Spleen (tissue), 11 donors: ENCODE measurements at regions not wholly inside any gene's neighbourhood (a gene's known extent, or its start where the extent isn't known, plus 50 kb on each side); places are given as distances from the start of the nearest gene placed in this dataset.

Source experiments
- DNase-seq: peaks from one replicate; pipeline ENCODE4 v3.0.0-alpha.2; 2020
- H3K27ac ChIP-seq, 8 donors: fragments of 200-600 bp; sonication (generic) in 7 of 8; 1 replicate in 4 of 8; 2 replicates in 4 of 8; pipeline versions ENCODE4 v1.5.0 to v1.8.0; 2016 to 2021; ENCODE audit warnings: inconsistent platforms in 4 of 8, mild to moderate bottlenecking in 4 of 8, moderate library complexity in 1 of 8
- H3K27me3 ChIP-seq, 7 donors: fragments of 200-600 bp; sonication (generic) in 6 of 7; replicated peaks in 1 of 7; 1 replicate in 4 of 7; 2 replicates in 3 of 7; pipeline versions ENCODE4 v1.5.0 to v1.8.0; 2016 to 2021; ENCODE audit warnings: inconsistent platforms in 3 of 7, mild to moderate bottlenecking in 1 of 7
- H3K36me3 ChIP-seq, 6 donors: fragments of 200-600 bp; sonication (generic) in 5 of 6; 1 replicate in 4 of 6; 2 replicates in 2 of 6; pipeline versions ENCODE4 v1.5.0 to v1.8.0; 2016 to 2021; ENCODE audit warnings: inconsistent platforms in 2 of 6
- H3K4me1 ChIP-seq, 6 donors: fragments of 200-600 bp; sonication (generic) in 5 of 6; 1 replicate in 3 of 6; 2 replicates in 3 of 6; pipeline versions ENCODE4 v1.5.0 to v1.8.0; 2016 to 2021; ENCODE audit warnings: inconsistent platforms in 3 of 6
- H3K4me3 ChIP-seq, 8 donors: fragments of 200-600 bp; sonication (generic) in 7 of 8; 1 replicate in 4 of 8; 2 replicates in 4 of 8; pipeline versions ENCODE4 v1.5.0 to v1.8.0; 2016 to 2021; ENCODE audit warnings: inconsistent platforms in 4 of 8, mild to moderate bottlenecking in 4 of 8, moderate library complexity in 2 of 8
- H3K9me3 ChIP-seq, 8 donors: fragments of 200-600 bp; sonication (generic) in 7 of 8; 1 replicate in 4 of 8; 2 replicates in 4 of 8; pipeline versions ENCODE4 v1.5.0 to v1.8.0; 2016 to 2021; ENCODE audit warnings: inconsistent platforms in 4 of 8
- POLR2A ChIP-seq, 3 donors: fragments of 450-650 bp; IDR thresholded peaks; one replicate each; pipeline ENCODE4 v1.5.1; 2017; ENCODE audit warnings: antibody characterized with exemption in 3 of 3, mild to moderate bottlenecking in 1 of 3
- POLR2AphosphoS5 ChIP-seq, 3 donors: sonication (generic); formaldehyde crosslinking; IDR thresholded peaks; one replicate each; pipeline ENCODE4 v1.5.1; 2017; ENCODE audit warnings: antibody characterized with exemption in 3 of 3
- WGBS, 5 donors: extraction: QIAGEN DNeasy Blood & Tissue Kit in 3 of 5; methylation state at CpG; one replicate each; pipeline versions ENCODE4 v1.1.5 to v1.1.7; 2013 to 2018; 5-methylcytosine and 5-hydroxymethylcytosine counted together
- intact Hi-C: fragments of 100-400 bp; cut with DNase I; formaldehyde crosslinking; loops from one replicate; pipeline ENCODE4 v1.15.0; 2023; ENCODE audit warnings: low total_unique reads
- TF ChIP-seq, protein P1 (sequence below), 11 experiments: fragments of 200-600 bp in 7 of 11; fragments of 450-650 bp in 4 of 11; sonication (generic) in 4 of 11; IDR thresholded peaks in 8 of 11; conservative IDR thresholded peaks in 3 of 11; 1 replicate in 7 of 11; 2 replicates in 4 of 11; pipeline versions ENCODE4 v1.4.0 to v1.8.0; 2016 to 2021; ENCODE audit warnings: antibody characterized with exemption in 11 of 11, inconsistent platforms in 4 of 11, mild to moderate bottlenecking in 1 of 11
- donor health status: healthy with polysubstance abuse.
- donor health status: DM: no; HTN: no; CAD: no; lungs with moderate emphysema.
- donor health status: DM: no; HTN: no; CAD: no.
- donor health status: Bipolar disorder and iron deficiency.
- donor health status: healthy.
- donor health status: DM: no; HTN: no; CAD: no.
- donor health status: DM: yes; HTN: yes; CAD: no.

DNA sequence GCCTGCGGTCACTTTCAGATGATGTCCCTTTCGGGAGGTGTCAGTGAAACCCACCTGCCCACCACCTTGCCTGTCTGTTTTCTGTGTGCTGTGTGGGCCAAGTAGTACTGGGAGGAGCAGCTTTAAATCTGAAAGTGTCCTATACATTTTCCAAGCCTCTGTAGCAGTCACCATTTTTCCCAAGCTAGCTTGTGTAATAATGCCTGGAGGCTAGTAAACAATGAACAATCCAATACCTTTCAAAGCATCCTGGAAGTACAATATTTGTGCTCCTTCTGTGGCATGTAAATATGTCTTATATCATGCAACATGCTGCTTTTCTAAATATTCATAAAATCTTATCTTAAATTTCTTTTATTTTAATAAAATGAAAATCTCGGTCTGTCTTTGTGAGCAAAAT is 111.6 kb upstream of the C1GALT1C1 start:
- no peaks in the 10 kb centered on the region for H3K36me3 ChIP-seq
- TF ChIP-seq, protein P1, sequence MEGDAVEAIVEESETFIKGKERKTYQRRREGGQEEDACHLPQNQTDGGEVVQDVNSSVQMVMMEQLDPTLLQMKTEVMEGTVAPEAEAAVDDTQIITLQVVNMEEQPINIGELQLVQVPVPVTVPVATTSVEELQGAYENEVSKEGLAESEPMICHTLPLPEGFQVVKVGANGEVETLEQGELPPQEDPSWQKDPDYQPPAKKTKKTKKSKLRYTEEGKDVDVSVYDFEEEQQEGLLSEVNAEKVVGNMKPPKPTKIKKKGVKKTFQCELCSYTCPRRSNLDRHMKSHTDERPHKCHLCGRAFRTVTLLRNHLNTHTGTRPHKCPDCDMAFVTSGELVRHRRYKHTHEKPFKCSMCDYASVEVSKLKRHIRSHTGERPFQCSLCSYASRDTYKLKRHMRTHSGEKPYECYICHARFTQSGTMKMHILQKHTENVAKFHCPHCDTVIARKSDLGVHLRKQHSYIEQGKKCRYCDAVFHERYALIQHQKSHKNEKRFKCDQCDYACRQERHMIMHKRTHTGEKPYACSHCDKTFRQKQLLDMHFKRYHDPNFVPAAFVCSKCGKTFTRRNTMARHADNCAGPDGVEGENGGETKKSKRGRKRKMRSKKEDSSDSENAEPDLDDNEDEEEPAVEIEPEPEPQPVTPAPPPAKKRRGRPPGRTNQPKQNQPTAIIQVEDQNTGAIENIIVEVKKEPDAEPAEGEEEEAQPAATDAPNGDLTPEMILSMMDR (IDR thresholded peaks at IDR 0.05 in 8 of 11, conservative IDR thresholded peaks at IDR 0.05 in 3 of 11) = no peak
- TF ChIP-seq POLR2A (IDR thresholded peaks at IDR 0.05) (no peak), POLR2AphosphoS5 (IDR thresholded peaks at IDR 0.05) (no peak)
- no peak overlapping the region for H3K4me3 ChIP-seq
- no peak overlapping the region for H3K27ac ChIP-seq
- H3K4me1 ChIP-seq = no peaks in the 10 kb centered on the region
- peaks cover 0 to 4% (median 0%) of the 10 kb centered on the region in 8 donors for H3K9me3 ChIP-seq
- intact Hi-C loops = no loop called here
- no peak for DNase-seq
- WGBS, 5 donors = 90 to 100% (median 93%) methylated on average over 3 of the region's 3 CpGs
- H3K27me3 ChIP-seq = no peaks in the 10 kb centered on the region

- H3K4me1 ChIP-seq = no peaks in the 10 kb centered on the region
- no peak overlapping the region for H3K4me3 ChIP-seq
- no peaks in the 10 kb centered on the region for H3K36me3 ChIP-seq
- TF ChIP-seq POLR2A (IDR thresholded peaks at IDR 0.05) (no peak), POLR2AphosphoS5 (IDR thresholded peaks at IDR 0.05) (no peak)
- TF ChIP-seq, protein P1 (IDR thresholded peaks at IDR 0.05 in 8 of 11, conservative IDR thresholded peaks at IDR 0.05 in 3 of 11) = no peak
- peaks cover 0 to 2% (median 0%) of the 10 kb centered on the region in 8 donors for H3K9me3 ChIP-seq
- intact Hi-C loops = no loop called here
- H3K27me3 ChIP-seq = no peaks in the 10 kb centered on the region
- H3K27ac ChIP-seq = no peak overlapping the region
- WGBS, 5 donors = 68 to 86% (median 75%) methylated on average over 2 of the region's 2 CpGs
- no peak for DNase-seq
Measured at GRCh38 chrX:120740072-120740471, 110.2 kb upstream of the C1GALT1C1 start.

GRCh38 chrX:120739300-120739699 is 109.4 kb upstream of the C1GALT1C1 start:
- Histone ChIP-seq H3K4me1 (no peaks in the 10 kb centered on the region), H3K4me3 (no peak overlapping the region), H3K27ac (no peak overlapping the region), H3K9me3 (no peaks in the 10 kb centered on the region), H3K36me3 (no peaks in the 10 kb centered on the region), H3K27me3 (no peaks in the 10 kb centered on the region)
- TF ChIP-seq POLR2A (IDR thresholded peaks at IDR 0.05) (no peak), POLR2AphosphoS5 (IDR thresholded peaks at IDR 0.05) (no peak)
- TF ChIP-seq, protein P1 (IDR thresholded peaks at IDR 0.05 in 8 of 11, conservative IDR thresholded peaks at IDR 0.05 in 3 of 11) = no peak
- DNase-seq = no peak
- intact Hi-C loops = no loop called here

DNA sequence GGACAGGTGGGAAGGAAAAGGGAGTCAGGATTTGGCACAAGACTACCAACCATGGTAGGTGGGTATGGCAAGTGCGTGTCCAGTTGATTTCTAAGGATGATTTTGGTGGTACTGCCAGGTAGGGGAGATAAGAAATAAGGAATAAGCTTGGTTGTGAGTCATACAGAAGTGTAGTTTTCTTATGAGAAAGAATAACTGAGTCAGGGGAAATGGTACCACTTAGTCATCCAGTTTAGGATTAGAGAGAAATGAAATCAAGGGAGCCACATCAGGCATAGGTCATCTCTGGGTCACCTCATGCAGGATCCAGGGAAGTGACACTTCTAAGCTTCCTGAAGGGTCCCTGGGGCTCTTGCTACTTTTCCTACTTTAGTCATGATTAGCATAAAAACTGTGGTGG is 107.1 kb upstream of the C1GALT1C1 start:
- TF ChIP-seq POLR2A (IDR thresholded peaks at IDR 0.05) = no peak
- TF ChIP-seq, protein P1 (IDR thresholded peaks at IDR 0.05 in 8 of 11, conservative IDR thresholded peaks at IDR 0.05 in 3 of 11) = no peak
- TF ChIP-seq POLR2AphosphoS5 (IDR thresholded peaks at IDR 0.05) = no peak
- no peaks in the 10 kb centered on the region for H3K27me3 ChIP-seq
- no peaks in the 10 kb centered on the region for H3K4me1 ChIP-seq
- no peak overlapping the region for H3K4me3 ChIP-seq
- H3K27ac ChIP-seq = no peak overlapping the region
- DNase-seq = no peak
- whole genome bisulfite sequencing, 5 donors = 45 to 94% (median 83%) methylated on average over 1 of the region's 1 CpG
- no peaks in the 10 kb centered on the region for H3K36me3 ChIP-seq
- H3K9me3 ChIP-seq = no peaks in the 10 kb centered on the region
- intact Hi-C loops = no loop called here
